AG04450 (cell line): ENCODE measurements at regions not wholly inside any gene's neighbourhood (a gene's known extent, or its start where the extent isn't known, plus 50 kb on each side); places are given as distances from the start of the nearest gene placed in this dataset.

ENCODE experiments used
- CTCF ChIA-PET: fragments of 300-600, 350-600 bp; formaldehyde crosslinking; extraction: SDS; loops from one replicate; lab custom pipeline; 2022; ENCODE audit warnings: antibody characterized with exemption, inconsistent platforms; lab: Charles Lee
- POLR2A ChIA-PET: fragments of 350-600 bp; formaldehyde crosslinking; extraction: SDS; loops from one replicate; lab custom pipeline; 2021; ENCODE audit warnings: antibody characterized with exemption, inconsistent platforms; lab: Yijun Ruan, JAX
- DNase-seq: peaks from one replicate; pipeline ENCODE4 v3.0.0-alpha.2; 2011; ENCODE audit warnings: low read depth, low spot score
- H3K27ac ChIP-seq: one replicate; pipeline ENCODE4 v1.5.1; 2012; ENCODE audit warnings: low read depth, low read length, control low read depth
- H3K27me3 ChIP-seq: one replicate; pipeline ENCODE4 v1.6.0; 2012; ENCODE audit warnings: low read length; ENCODE audit not compliant: control insufficient read depth, insufficient read depth
- H3K4me3 ChIP-seq: 2 replicates; pipeline ENCODE4 v1.5.1; 2011; ENCODE audit warnings: mild to moderate bottlenecking, low read depth, low read length, control low read depth
- H3K9me3 ChIP-seq: 2 replicates; pipeline ENCODE4 v1.5.1; 2012; ENCODE audit warnings: low read length; ENCODE audit not compliant: control insufficient read depth, insufficient read depth
- CTCF ChIP-seq: IDR thresholded peaks from 2 replicates; pipeline ENCODE4 v1.5.1; 2011; ENCODE audit warnings: low read depth, low read length, control low read depth, inconsistent platforms

GRCh38 chr4:157803421-157803820, 369.4 kb downstream of the GASK1B start:
- no peak for DNase-seq
- Histone ChIP-seq H3K4me3 (no peak overlapping the region), H3K27me3 (no peaks in the 10 kb centered on the region), H3K27ac (no peak overlapping the region), H3K9me3 (no peaks in the 10 kb centered on the region)
- CTCF ChIA-PET = interaction anchor here (0.6 kb wide), 1 partner anchor 59 kb away, joined by 3 read pairs; no protein-coding TSS in a partner anchor
- no peak for TF ChIP-seq CTCF
- POLR2A ChIA-PET = no interaction called here

GRCh38 chr4:157795495-157795894, 377.3 kb downstream of the GASK1B start:
- no peaks in the 10 kb centered on the region for H3K27me3 ChIP-seq
- H3K9me3 ChIP-seq = no peaks in the 10 kb centered on the region
- no peak overlapping the region for H3K27ac ChIP-seq
- H3K4me3 ChIP-seq = no peak overlapping the region
- ChIA-PET CTCF (no interaction called here), POLR2A (no interaction called here)
- no peak for TF ChIP-seq CTCF
- DNase-seq = no peak

GRCh38 chr4:157792716-157793115, 380.1 kb downstream of the GASK1B start:
- no peak overlapping the region for H3K4me3 ChIP-seq
- ChIA-PET CTCF (no interaction called here), POLR2A (no interaction called here)
- TF ChIP-seq CTCF = no peak
- H3K27me3 ChIP-seq = no peaks in the 10 kb centered on the region
- no peak overlapping the region for H3K27ac ChIP-seq
- DNase-seq = no peak
- no peaks in the 10 kb centered on the region for H3K9me3 ChIP-seq

- no peak overlapping the region for H3K27ac ChIP-seq
- ChIA-PET CTCF (no interaction called here), POLR2A (no interaction called here)
- no peak overlapping the region for H3K4me3 ChIP-seq
- no peaks in the 10 kb centered on the region for H3K27me3 ChIP-seq
- H3K9me3 ChIP-seq = no peaks in the 10 kb centered on the region
- TF ChIP-seq CTCF = no peak
- no peak for DNase-seq
These were observed 381.6 kb downstream of the GASK1B start for GRCh38 chr4:157791236-157791635.

- Histone ChIP-seq H3K27me3 (no peaks in the 10 kb centered on the region), H3K27ac (no peak overlapping the region), H3K4me3 (no peak overlapping the region), H3K9me3 (no peaks in the 10 kb centered on the region)
- CTCF ChIA-PET = no interaction called here
- POLR2A ChIA-PET = no interaction called here
- no peak for DNase-seq
- TF ChIP-seq CTCF = no peak
These were observed 385.2 kb downstream of the GASK1B start for GRCh38 chr4:157787618-157788017.
